Renal pelvis (tissue), 1 donor: ENCODE measurements at regions not wholly inside any gene's neighbourhood (a gene's known extent, or its start where the extent isn't known, plus 50 kb on each side); places are given as distances from the start of the nearest gene placed in this dataset.
A peak's percentile ranks its signal among the peaks of the same experiment; 100 is the strongest.

Experiments used
- DNase-seq: peaks from one replicate; pipeline ENCODE4 v3.0.0-alpha.2; 2013

- DNase-seq = peak; percentile 29
Observed at GRCh38 chr14:100438678-100439592, 115.8 kb downstream of the SLC25A47 start.

DNA sequence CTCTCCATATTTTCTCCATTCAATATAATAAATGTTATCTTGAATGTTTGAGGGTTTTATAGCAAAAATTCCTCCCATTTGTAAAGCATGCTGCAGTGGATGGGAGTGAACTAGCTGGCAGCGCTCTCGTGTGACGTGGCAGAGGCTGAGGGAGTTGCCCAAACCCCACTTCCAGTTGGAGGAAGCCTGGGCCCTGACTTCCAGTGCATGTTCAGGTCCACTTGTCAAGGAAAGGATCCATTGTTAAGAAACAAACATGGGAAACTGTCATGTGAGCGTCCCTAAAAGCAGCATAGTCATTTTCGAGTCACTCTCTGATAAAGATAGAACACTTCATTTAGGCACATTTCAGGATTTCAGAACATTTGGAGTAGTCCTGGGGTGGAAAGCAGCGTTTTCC lies 116.6 kb downstream of the SLC25A47 start:
- DNase-seq = no peak

DNA sequence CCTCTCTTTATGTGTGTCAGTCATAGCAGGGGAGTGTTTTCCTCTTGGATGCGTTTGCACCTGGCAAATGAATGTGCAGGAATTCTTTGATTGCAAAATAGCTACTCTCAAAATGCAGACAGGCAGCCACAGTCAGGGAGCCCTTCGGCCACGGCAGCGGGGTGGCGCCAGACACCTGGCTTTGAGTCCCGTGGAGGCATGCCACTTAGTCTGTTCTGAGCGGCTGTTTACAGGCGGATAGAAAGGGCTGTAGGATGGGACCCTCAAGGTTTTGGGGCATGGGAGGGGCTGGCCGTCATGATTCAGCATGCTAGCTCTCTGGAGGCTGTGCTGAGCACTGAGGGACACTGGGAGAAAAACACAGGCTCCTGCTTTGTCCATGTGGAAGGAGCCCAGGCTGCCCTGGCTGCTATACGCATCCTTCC lies 117.1 kb downstream of the SLC25A47 start:
- peak; percentile 64 for DNase-seq

- no peak for DNase-seq
Observed at GRCh38 chr14:100440758-100441203, 117.6 kb downstream of the SLC25A47 start.

- DNase-seq = no peak
Observed at GRCh38 chr14:100441271-100441947, 118.3 kb downstream of the SLC25A47 start.

DNA sequence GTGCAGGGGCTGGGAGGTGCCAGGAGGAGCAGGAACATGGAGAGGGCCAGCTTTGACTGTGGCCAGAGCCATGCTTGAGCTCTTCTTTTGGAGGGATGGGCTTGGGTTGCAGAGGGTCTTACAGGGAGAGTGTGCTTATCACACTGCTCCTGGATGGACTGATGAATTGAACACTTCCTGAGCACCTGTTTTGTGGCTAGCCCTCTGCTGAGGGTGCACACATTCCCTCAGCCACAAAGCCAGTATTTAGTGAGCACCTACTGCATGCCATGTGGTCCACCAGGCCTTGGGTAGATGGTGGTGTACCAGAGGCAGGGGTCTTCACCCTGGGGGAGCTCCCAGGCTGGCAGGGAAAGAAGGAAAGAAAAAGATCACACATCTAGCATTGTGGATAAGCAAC lies 118.9 kb downstream of the SLC25A47 start:
- DNase-seq = no peak

GRCh38 chr14:100442498-100443490 lies 119.7 kb downstream of the SLC25A47 start:
- no peak for DNase-seq

- no peak for DNase-seq
Observed at GRCh38 chr14:100443603-100444002, 120.5 kb downstream of the SLC25A47 start.

- DNase-seq = no peak
Observed at GRCh38 chr14:100445436-100446088, 122.4 kb downstream of the SLC25A47 start.

- peak; percentile 33 for DNase-seq
Observed at GRCh38 chr14:100446572-100446971, 123.4 kb downstream of the SLC25A47 start.

DNA sequence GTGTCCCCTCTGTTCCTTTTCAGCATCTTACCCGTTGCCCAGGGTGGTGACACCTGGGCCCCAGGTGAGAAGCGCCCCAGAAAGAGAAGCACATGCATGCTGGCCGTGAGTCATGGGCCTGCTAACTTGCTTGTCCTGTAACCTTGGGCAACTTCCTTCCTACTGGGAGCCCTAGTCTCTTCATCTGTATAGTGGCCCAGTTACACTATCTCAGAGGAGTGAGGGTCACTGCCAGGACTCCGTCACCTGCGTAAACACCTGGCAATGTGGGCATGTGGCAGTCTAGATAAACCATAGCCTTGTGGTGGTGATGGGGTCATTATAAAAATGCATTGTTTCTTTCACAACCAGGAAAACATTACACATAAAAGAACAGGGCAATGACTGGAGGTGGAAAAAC lies 125.2 kb downstream of the SLC25A47 start:
- DNase-seq = no peak

DNA sequence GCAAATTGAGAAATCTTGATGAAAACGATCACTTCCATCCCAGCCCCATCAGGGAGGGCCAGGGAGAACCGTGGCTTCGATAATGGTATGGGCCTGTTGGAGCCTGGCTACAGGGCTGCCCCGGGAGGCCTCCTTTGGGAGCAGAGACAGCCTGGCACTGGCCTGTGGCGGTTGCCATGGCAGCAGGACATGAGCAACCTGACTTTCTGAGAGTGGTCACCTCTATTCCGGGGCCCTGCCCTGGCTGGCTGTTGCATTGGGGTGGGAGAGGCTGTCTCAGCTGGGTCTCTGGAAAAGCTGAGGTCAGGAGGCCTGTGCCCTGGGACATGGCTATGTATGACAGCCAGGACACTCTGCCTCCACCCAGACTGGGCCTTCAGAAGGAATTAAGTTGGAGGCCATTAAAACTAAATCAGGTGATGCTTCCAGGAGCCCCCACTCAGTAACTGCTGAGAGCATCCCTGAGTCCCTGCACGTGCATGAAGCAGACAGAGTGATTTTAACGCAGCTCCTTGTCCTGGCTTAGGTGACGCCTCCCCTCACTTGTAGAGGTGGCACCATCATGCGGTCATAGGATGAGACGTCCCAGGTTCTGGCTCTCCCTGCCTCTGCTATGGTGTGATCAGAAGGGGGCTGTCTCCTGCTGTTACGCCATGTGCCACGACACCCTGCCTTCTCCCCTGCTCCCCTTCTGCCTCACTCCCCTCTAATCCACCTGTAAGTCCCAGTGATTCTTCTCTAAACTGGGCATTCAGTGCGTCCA lies 126.3 kb downstream of the SLC25A47 start:
- DNase-seq = no peak

DNA sequence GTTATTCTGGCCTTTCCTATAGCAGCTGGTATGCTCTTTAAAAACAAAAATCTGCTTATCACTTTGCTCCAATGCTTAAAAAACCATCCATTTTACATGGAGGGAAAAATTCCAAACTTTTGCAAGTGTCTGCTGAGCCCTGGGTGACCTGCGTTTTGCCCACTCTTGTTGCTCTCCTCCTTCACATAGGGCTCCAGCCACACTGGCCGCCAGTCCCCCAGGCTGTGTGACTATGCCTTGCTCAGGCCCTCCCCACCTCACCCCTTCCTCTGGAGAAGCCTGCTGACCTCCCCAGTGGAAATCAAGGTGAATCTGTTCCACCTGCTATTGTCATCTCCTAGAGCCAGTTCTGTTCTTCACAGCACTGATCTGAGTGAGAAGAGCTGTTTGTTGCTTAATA lies 126.9 kb downstream of the SLC25A47 start:
- no peak for DNase-seq

- DNase-seq = no peak
Observed at GRCh38 chr14:100450736-100451135, 127.6 kb downstream of the SLC25A47 start.

DNA sequence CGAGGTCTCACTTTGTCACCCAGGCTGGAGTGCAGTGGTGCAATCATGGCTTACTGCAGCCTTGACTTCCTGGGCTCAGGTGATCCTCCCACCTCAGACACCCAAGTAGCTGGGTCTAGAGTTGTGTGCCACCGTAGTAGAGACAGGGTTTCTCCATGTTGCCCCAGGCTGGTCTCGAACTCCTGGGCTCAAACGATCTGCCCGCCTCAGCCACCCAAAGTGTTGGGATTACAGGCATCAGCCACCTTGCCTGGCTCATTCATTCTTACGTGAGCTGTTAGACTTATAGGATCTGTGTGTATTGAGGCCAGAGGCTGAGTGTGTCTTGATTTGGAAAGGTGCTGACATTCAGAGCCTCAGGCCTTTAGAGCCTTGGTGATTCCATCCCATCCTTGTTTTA lies 128.1 kb downstream of the SLC25A47 start:
- DNase-seq = no peak

GRCh38 chr14:100453930-100454329 lies 130.8 kb downstream of the SLC25A47 start:
- DNase-seq = no peak

DNA sequence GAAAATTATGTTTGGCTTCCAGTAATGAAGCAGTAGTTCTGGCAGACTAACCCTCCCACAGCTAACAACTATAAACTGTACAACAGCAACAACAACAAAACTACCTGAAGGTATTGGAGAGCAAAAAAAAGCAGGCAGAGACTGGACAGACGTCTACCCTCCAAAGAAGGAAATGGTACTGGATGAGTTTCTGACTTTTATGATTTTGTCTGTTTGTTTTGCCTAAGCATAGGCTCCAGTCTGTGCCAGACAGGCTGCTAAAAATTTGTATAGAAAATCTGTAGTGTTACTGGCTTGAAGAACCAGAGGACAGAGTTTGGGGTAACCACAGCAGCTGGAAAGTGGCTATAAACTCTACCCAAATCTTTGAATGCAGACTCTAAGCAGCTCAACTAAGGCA lies 131.3 kb downstream of the SLC25A47 start:
- no peak for DNase-seq

DNA sequence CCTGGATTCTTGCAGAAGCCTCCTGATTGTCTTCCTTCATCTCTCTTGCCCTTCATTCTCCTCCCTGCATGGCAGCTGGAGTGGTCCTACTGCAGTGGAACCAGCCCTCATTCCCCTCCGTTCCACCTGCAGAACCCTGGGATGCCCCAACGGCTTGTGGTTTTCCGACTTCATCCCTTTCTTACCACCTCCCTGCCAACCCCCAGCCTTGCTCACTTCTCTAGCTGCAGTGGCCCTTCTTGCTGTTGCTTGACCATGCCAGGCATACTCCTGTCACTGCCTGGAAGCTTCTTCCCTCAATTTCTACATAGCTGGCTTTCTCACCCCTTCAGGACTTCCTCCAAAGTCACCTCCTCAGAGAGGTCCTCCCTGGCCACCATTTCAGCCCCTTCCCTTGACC lies 123.3 kb downstream of the BEGAIN start:
- DNase-seq = no peak

- no peak for DNase-seq
Observed at GRCh38 chr14:100466111-100466856, 120.9 kb downstream of the BEGAIN start.
